ENCODE measurements at regions not wholly inside any gene's neighbourhood (a gene's known extent, or its start where the extent isn't known, plus 50 kb on each side); places are given as distances from the start of the nearest gene placed in this dataset.

DNA sequence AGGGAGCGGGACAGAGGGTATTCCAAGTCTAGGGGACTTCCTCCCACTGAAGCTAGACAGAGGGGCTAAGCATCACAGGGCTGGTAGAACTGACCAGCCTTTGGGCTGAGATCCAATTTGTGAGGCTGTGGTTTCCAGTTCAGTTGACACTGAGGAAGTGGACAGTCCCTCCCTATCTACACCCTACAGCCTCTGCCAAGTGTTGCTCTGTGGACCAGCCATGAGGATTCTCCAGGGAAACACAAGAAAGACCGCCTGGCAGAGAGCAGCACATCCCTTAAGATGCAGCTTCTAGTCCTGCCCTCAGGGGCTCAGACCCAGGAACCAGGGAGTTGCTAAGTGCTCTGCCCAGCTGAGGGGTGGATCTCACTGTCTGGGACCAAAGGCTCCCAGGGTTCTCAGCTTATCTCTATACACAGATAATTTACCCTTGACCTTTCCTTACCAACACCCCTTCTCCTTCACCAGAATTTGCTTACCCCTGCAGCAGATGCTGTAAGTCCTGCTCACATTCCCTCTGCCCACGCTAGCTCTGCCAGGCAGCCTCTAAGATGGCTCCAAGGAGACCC is 252.0 kb downstream of the SKIDA1 start:
- H3K27me3 ChIP-seq (ENCODE audit: insufficient read depth, low read length), result no peaks in the 10 kb centered on the region
- H3K9me3 ChIP-seq (ENCODE audit: low read depth, low read length), result no peaks in the 10 kb centered on the region
- H2AFZ ChIP-seq (ENCODE audit: low read length), result no peak overlapping the region
- H4K20me1 ChIP-seq (ENCODE audit: insufficient read depth, low read length), result no peaks in the 10 kb centered on the region
- TF ChIP-seq CTCF (IDR thresholded peaks at IDR 0.05; ENCODE audit: extremely low read depth, low read depth, low read length), result no peak
- no peak overlapping the region for H3K4me3 ChIP-seq (ENCODE audit: insufficient read depth, low read length)
- H3K27ac ChIP-seq (ENCODE audit: low read depth, low read length), result no peak overlapping the region
- no peaks in the 10 kb centered on the region for H3K36me3 ChIP-seq (ENCODE audit: insufficient read depth, low read length)
- DNase-seq (ENCODE audit: insufficient read length, low spot score, missing footprints), result no peak
- H3K4me1 ChIP-seq (ENCODE audit: insufficient read depth, low read length), result no peaks in the 10 kb centered on the region
- no peak overlapping the region for H3K4me2 ChIP-seq (ENCODE audit: insufficient read depth, low read length)
- H3K79me2 ChIP-seq (ENCODE audit: insufficient read depth, low read length), result no peaks in the 10 kb centered on the region

DNA sequence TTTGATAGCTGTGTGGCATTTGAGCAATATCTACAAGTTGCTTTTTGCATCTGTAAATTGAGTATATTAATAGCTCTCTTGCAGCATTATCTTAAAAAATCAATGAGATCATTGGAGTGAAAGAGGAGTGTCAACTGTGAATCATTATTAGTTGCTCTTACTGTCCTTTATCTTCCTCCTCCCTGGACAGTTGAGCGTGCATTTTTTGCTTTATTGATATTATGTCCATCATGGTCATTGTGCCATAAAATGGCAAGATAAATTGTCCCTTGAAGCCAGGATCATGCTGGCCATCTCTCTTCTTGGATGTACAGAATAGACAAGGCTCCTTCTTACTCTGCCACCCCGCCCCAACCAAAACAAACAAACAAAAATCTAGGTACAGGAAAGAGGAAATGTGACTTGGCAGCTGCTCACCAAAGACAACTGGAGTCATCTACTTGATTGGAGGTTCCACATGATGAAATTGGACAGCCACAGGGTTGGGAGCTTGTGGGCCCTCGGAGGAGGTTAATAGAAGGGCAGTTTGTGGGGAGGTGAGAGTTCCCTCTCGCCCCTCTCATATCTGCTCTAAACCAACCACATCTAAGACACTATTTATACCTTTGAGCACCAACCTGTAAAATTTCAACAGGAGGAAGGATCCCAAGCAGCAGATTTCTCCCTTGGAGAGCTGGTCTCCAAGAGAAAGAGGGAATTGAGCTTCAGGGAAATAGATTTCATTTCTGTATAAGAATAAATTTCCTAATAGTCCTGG is 252.7 kb downstream of the SKIDA1 start:
- Histone ChIP-seq H3K36me3 (ENCODE audit: insufficient read depth, low read length) (no peaks in the 10 kb centered on the region), H3K27me3 (ENCODE audit: insufficient read depth, low read length) (no peaks in the 10 kb centered on the region), H3K4me2 (ENCODE audit: insufficient read depth, low read length) (no peak overlapping the region), H3K4me3 (ENCODE audit: insufficient read depth, low read length) (no peak overlapping the region), H2AFZ (ENCODE audit: low read length) (no peak overlapping the region), H4K20me1 (ENCODE audit: insufficient read depth, low read length) (no peaks in the 10 kb centered on the region), H3K4me1 (ENCODE audit: insufficient read depth, low read length) (no peaks in the 10 kb centered on the region), H3K27ac (ENCODE audit: low read depth, low read length) (no peak overlapping the region), H3K79me2 (ENCODE audit: insufficient read depth, low read length) (no peaks in the 10 kb centered on the region), H3K9me3 (ENCODE audit: low read depth, low read length) (no peaks in the 10 kb centered on the region)
- no peak for TF ChIP-seq CTCF (IDR thresholded peaks at IDR 0.05; ENCODE audit: extremely low read depth, low read depth, low read length)
- no peak for DNase-seq (ENCODE audit: insufficient read length, low spot score, missing footprints)

GRCh38 chr10:21270976-21271375 is 254.5 kb downstream of the SKIDA1 start:
- Histone ChIP-seq H4K20me1 (ENCODE audit: insufficient read depth, low read length) (no peaks in the 10 kb centered on the region), H3K79me2 (ENCODE audit: insufficient read depth, low read length) (no peaks in the 10 kb centered on the region), H3K4me2 (ENCODE audit: insufficient read depth, low read length) (no peak overlapping the region), H3K27me3 (ENCODE audit: insufficient read depth, low read length) (no peaks in the 10 kb centered on the region), H3K4me1 (ENCODE audit: insufficient read depth, low read length) (no peaks in the 10 kb centered on the region), H3K4me3 (ENCODE audit: insufficient read depth, low read length) (no peak overlapping the region), H3K36me3 (ENCODE audit: insufficient read depth, low read length) (no peaks in the 10 kb centered on the region), H3K9me3 (ENCODE audit: low read depth, low read length) (no peaks in the 10 kb centered on the region), H3K27ac (ENCODE audit: low read depth, low read length) (no peak overlapping the region), H2AFZ (ENCODE audit: low read length) (no peak overlapping the region)
- no peak for DNase-seq (ENCODE audit: insufficient read length, low spot score, missing footprints)
- TF ChIP-seq CTCF (IDR thresholded peaks at IDR 0.05; ENCODE audit: extremely low read depth, low read depth, low read length), result no peak

- no peak for TF ChIP-seq CTCF (IDR thresholded peaks at IDR 0.05; ENCODE audit: extremely low read depth, low read depth, low read length)
- H3K4me3 ChIP-seq (ENCODE audit: insufficient read depth, low read length), result no peak overlapping the region
- no peak for DNase-seq (ENCODE audit: insufficient read length, low spot score, missing footprints)
- no peak overlapping the region for H3K27ac ChIP-seq (ENCODE audit: low read depth, low read length)
- H3K79me2 ChIP-seq (ENCODE audit: insufficient read depth, low read length), result no peaks in the 10 kb centered on the region
- H3K9me3 ChIP-seq (ENCODE audit: low read depth, low read length), result no peaks in the 10 kb centered on the region
- H3K4me2 ChIP-seq (ENCODE audit: insufficient read depth, low read length), result no peak overlapping the region
- H4K20me1 ChIP-seq (ENCODE audit: insufficient read depth, low read length), result no peaks in the 10 kb centered on the region
- H3K4me1 ChIP-seq (ENCODE audit: insufficient read depth, low read length), result no peaks in the 10 kb centered on the region
- H2AFZ ChIP-seq (ENCODE audit: low read length), result no peak overlapping the region
- no peaks in the 10 kb centered on the region for H3K36me3 ChIP-seq (ENCODE audit: insufficient read depth, low read length)
- no peaks in the 10 kb centered on the region for H3K27me3 ChIP-seq (ENCODE audit: insufficient read depth, low read length)
Observed at GRCh38 chr10:21269289-21269688, 256.2 kb downstream of the SKIDA1 start.
